CMK (cell line): ENCODE measurements at regions not wholly inside any gene's neighbourhood (a gene's known extent, or its start where the extent isn't known, plus 50 kb on each side); places are given as distances from the start of the nearest gene placed in this dataset.
"Not testable (repeated sequence)": the region's sequence is repeated elsewhere in the genome, so short reads cannot be mapped to it uniquely, and the experiment has no call there.

Experiments used
- DNase-seq: peaks from one replicate; pipeline ENCODE4 v3.0.0-alpha.2; 2010; ENCODE audit warnings: low read depth

DNA sequence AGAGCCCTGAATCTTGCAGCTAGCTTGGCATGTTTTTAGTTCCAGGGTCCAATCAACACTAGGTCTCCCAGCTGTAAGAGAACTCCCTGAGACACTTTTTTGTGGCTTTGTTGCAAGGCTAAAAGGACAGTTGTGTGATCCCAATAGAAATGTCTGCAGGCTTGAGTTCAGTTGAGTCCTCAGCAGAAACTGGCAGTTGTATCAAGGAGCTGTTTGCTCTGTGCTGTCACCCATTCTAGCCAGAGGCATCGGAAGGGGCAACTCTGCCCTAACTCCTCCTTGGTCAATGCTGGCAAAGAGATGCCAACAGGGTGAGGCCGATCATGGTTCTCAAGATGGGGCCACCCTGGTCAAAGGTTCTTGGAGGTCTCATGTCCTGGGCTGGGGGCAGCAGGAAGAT is 224.1 kb downstream of the BUB3 start:
- no peak for DNase-seq

DNA sequence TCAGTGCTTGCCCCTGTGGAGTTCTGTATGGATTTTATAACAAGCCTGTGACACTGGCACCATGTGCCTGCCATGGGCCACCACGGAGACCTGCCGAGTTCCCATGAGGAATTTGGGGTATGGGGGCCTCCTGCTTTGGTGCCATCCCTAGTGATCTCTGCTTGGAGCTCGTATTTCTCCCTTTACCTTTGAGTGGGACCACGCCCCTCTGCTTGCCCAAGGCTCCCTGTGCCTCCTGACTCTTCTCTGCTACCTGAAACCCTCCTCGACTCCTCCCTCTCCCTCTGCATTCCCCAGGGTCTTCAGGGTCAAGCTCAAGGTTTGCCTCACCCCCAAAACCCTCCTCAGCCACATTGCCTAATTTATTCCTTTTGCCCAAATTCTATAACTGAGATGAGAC is 225.0 kb downstream of the BUB3 start:
- no peak for DNase-seq

DNA sequence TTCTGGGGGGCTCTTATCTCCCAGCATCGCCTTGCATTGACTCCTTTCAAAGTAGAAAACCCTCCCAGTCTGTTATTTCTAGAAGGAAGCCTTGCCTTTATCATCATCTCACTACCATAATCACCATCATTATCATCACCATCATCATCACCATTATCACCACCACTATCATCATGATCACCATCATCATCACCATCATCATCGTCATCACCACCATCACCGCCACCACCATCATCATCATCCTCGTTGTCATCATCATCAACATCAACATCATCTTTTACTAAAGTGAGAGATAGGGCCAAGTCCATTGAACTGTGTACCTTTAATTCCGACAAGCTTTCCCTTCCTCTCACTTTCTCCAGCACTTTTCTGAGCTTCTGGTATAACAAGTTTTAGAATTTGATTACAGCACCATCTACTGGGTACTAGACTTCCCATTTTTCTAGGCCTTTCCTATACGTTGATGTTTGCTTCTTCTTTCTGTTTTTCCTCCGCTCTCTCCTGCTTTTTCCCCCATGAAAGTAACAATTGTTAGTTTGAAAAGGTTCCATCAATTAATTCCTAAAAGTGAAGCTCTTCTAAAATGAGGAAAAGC is 226.4 kb downstream of the BUB3 start:
- no peak for DNase-seq

DNA sequence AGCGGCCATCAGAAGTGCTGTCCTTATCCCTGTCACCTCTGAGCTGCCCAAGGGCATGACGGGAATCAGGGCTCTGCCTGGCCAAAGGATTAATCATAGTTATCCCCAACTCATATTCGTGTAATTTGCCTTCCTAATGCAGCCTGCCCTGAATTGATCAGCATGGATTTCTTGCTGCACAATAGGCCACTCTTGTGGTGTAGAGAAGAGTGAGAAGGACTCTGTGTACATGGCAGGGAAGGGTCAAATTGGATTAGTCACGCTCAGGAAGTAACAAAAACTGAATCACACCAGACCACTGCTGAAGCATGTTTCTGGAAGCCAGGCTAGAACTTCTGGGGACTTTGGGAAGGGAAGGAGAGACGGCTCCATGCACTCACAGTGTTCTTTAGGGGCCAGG is 227.0 kb downstream of the BUB3 start:
- DNase-seq: no peak

DNA sequence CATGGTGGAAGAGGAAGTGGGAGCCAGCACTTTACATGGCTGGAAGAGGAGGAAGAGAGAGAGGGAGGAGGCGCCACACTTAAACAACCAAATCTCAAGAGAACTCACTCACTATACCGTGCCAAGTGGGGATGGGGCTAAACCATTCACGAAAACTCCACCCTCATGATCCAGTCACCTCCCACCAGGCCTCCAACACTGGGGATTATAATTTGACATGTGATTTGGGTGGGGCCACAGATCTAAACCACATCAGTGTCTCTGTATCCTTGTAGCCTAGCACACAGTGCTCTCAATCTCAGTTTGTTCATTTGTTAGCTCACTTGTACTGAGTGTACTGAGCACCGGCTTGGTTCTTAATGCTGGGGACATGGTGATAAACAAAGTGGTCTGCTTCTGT is 228.3 kb downstream of the BUB3 start:
- DNase-seq: no peak

DNA sequence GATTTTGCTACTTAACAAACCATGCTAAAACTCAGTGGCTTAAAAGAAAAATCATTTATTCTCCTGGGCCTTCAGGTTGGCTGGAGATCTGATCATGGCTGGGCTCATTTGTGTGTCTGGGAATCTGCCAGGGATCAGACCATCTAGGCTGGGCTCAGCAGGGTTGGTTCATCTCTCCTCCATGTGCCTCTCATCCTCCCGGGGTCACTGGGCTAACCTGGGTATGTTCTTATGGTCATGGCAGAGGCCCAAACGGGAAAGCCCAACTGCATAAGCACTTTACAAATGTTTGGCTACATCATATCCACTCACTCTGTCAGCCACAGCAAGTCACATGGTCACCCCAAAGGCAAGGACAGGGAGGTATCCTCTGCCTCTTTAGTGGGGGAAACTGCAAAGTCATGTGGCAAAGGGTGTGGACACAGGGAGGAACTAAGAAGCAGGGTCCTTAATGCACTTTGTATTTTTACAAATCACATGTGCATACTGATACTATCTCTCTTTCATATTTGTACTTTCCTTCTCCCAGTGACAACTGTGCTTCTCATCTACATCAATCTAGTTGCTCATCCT is 231.4 kb downstream of the BUB3 start:
- DNase-seq: no peak

DNA sequence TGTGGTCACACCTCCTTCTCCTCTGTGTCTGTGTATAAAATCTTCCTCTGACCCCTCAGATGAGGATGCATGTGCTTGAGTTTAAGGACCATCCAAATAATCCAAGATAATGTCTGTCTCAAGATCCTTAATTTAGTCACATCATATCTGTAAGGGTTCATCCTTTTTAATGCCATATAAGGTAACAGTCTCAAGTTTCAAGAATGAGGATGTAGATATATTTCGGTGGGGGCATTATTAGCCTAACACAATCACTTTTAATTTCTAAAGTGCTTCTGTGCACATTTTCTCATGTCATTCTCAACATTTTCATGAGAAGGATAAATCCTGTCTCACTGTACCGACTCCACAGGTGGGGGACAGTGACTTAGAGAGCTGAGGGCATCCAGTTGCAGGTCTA is 235.3 kb downstream of the BUB3 start:
- no peak for DNase-seq

DNA sequence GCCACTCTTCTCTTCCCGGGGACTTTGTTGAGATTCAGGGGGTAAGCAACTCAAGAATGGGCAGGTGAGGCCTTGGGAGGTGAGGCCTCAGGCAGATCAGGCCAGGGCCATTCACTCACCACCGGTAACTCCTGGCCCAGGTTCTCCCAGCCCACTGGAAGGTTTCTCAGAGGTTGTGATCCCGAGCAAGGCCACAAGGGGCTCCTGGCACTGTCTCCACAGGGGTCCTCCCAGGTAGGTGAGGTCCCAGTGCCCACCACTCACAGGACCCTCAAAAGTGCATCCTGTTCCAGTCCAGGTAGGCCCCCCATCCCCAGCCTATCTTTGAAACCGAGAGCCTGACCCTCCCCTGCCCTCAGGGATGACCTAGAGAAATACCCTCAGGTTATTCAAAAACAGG is 236.1 kb downstream of the BUB3 start:
- no peak for DNase-seq

DNA sequence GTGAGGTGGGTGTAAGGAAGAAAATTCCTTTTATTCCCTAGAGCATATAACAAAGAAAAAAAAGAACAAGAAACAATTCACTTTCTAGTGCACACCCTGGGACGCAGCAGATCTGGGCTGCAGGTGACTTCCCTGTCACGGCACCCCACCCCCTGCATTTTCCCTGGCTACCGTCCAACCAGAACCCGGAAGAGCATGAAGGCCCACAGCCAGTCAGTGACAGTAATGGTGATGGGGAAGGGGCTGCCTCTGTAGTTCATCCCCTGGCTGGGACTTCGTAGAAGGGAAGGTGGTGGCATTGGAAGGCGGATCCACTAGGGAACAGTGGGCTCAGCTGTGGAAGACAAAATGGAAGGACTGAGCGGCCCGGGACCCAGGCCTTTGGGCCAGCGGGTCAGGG is 236.7 kb downstream of the BUB3 start:
- no peak for DNase-seq

DNA sequence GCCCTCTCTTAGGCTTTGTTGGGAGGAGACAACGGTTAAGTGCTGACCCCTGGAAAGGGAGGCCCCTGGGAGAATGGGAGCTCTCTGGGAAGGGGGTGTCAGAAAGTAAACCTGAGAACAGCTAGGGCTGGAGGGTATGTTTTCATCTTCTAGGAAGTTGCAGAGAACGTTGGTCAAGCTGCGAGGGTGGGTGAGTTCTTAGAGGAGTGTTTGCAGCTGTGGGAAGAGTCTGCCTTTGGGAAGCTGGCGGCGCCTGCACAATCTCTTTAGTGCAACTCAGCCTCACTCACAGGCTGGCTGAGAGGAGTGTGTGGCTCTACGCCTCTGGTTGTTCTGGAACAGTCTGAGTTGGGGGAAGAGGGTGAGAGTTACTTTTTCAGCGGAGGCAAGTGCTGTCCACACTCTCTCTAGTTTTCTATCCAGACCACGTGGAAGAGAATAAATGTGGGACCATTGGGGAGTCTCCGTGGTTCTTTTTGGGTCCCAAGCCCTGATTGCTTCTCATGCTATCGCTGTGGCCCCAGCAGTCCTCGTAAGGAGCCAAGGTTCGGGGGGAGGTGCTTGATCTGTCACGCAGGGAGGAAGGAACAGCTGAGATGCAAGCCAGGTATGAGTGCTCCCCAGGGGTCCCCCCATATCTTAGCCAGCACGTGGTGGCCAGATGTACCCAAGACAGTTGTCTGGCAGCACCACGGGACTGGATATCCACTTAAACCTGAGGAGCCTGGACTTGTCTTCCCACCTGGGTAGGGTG is 237.2 kb downstream of the BUB3 start:
- no peak for DNase-seq

DNA sequence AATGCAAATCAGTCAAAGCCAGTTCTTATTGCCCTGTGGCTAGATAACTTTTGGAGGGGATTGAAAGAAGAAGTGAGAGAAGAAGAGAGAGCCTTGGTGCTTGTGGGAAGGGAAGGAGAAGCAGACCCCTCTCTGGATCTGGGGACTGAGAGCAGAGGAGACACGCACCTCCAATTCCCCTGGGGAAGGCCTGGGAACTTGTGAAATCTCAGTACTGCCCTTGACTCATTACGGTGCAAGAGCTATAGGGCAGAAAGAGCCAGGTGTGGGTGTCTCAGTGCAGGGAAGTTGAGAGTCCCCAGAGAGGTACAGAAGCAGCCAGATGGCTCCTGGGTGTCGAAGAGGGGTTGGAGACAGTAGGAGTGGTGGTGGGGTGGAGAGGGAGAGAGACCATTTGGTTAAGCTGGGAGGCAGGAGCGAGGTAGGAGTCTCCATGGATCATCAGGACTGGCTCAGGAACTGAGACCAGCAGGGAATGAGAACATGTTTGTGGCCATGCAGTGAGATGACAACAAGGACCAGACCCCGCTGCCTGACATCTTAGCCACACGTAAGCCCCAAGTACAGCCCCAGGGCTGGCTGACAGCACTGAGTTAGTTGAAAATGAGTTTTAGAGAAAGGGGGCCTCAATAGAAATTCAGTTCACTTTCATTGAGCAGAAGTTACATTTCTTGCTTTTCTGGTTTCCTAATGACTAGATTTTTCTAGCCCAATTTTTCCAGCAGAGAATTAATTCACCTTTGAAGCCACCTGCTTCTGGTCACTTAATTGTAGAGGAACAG is 238.2 kb downstream of the BUB3 start:
- no peak for DNase-seq

DNA sequence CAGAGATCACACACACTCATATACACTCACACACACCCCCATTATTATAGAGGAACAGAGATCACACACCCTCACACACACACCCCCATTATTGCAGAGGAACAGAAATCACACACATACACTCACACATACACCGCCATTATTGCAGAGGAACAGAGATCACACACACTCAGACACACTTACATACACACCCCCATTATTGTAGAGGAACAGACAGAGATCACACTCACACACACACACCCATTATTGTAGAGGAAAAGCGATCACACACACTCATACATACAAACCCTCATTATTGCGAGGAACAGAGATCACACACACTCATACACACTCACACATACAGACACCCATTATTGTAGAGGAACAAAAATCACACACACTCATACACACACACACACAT is 239.0 kb downstream of the BUB3 start:
- DNase-seq: no peak

DNA sequence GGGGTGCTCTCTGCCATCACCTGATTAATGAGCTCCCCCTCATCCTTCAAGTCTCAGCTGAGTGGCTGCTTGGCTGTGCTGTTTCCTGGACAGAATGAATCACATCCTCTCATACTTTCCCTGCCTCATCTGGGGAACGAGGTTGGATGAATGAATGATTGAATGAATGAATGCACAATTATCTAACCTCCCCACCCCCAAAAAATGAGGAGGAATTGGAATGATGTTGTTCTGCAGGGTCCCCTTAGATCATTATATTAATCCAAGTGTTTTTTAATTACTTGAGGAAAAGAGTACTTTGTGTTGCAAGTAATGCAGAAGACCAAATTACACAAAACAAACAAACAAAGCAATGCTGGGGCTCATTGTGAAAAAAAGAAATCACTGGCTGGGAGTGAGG is 240.2 kb downstream of the BUB3 start:
- no peak for DNase-seq

DNA sequence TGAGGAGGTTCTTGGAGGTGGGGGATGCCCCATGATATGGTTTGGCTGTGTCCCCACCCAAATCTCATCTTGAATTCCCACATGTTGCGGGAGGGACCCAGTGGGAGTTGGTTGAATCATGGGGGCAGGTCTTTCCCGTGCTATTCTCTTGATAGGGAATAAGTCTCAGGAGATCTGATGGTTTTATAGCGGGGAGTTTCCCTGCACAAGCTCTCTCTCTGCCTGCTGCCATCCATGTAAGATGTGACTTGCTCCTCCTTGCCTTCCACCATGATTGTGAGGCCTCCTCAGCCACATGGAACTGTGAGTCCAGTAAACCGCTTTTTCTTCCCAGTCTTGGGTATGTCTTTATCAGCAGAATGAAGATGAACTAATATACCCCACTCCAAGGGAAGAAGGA is 241.0 kb downstream of the BUB3 start:
- DNase-seq: not testable (repeated sequence)

DNA sequence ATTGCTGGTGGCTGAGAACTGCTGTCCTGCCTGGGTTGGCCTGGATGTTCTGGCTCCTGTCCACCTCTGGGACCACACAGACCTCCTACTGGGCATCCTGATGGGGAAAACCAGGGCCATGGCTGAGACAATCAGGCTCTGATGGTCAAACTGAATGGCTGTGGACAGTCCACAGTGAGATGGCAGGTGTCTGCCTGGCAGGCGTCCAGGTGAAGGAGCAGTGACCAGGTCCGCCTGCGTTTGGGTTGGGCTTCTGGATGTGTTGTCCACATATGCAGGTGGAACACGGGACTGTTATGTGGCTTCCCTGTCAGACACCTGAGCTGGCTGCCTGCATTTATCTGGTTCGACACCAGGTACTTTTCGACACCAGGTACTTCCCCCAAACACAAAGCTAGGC is 241.7 kb downstream of the BUB3 start:
- DNase-seq: no peak

DNA sequence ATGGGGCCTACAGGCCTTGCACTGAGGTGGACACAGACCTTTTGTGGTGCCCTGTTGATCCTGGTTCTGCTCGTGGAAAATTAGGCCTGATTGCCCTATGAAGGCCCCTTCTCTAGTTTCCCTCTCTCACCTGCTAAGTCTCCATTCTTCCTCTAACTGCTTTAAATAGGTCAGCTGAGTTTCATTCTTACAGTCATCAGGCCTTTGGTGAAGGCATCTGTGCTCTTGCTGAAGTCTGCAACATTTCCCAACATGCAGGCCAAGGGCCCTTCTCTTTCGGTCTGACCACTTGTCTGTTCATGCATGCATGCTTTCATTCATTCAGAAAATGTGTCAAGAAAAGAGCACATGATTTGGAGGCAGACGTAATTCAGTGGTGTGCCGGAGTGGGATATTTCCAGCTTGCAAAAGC is 244.0 kb downstream of the BUB3 start:
- DNase-seq: no peak

DNA sequence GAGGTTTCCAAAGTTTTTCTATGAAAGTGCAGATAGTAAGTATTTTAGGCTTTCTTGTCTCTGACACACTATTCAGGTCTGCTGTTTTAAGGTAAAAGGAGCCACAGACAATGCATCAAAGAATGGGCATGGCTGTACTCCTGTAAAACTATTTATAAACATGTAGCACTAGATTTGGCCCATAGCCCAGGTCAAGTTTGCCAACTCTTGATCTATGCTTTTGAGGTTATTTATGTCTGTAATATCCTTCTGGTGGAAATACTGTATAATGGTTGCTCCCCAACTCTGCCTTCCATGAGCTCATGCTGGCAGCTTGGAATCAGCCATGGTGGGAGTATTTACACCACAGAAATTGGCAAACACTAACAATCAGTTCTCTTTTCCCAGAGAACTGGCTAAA is 244.6 kb downstream of the BUB3 start:
- no peak for DNase-seq

DNA sequence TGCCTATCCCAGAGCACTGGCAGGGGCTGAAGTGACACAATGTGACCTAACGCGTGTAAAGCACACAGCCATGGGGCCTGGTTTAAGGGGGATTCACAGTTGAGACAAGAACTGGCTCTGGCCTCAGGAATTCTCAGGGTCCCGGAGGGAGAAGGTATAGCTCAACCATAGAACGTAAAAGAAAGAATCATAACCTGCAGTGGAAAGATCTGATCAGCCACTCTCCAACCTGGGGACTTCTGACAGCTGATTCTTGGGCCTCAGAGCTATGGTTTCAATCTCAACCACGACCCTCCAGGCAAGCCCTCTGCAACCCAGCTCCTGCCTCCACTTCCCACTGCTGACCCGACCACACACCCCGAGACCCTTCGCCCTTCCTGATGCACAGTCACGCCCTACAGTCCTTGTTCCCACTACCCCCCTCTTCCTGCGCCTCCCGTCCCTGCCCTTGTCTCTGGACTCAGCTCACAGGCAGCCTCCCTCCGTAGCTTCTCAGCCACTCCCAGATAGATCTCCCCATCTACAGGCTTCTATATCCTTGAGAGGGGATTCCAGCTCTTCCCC is 245.2 kb downstream of the BUB3 start:
- no peak for DNase-seq

DNA sequence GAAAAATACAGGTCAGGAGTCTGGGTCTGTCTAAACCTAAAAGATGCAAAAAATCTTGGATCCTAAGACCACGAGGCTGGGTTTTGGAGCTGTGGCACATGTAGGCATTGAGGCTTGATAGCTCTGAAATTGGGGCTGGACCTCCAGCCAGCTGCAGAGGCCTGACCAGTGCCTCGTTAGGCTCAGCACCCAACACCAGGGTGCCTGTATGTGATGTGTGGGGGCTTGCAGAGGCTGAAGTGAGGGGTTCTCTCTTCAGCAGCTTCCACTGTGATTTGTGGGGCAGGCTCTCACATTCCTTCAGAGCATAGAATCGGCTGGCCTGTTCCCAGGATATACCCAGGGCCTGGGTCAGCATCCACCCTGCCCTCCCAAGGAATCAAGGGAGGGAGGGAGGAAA is 247.8 kb downstream of the BUB3 start:
- no peak for DNase-seq

DNA sequence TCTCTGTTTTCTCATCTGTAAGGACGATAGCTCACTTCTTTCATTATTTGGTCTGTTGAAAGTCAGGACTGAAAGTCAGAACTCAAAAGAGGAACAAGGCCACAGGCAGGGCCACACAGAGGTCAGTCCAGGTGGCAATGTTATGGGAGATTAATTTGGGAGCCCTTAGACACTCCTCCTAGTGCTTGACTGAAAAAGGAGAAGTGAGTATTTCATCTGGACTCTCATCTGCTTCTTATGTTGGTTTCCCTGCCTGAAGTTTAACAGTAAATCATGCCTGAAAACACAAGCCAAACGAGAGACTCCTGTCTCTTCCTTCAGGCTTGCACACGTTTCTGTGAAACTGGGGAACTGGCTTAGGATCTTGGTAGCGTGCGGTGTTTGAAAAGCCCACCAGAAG is 248.5 kb downstream of the BUB3 start:
- no peak for DNase-seq

DNA sequence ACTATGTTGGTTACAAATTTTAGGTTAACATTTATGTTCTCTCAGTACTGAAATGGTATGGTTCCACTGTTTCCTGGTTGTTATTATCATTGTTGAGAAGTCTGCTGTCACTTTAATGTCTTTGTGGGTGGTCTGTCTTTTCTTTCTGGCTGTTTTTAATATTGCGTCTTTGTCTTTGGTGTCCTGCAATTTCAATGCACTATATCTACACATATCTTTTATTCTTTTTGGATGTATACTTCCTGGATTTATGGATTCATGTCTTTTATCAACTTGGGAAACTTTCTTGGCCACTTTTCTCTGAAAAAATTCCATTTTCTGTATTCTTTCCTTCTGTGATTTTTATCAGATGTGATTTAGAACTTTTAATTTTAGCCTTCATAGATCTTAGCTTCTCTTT is 250.2 kb downstream of the BUB3 start:
- DNase-seq: no peak

DNA sequence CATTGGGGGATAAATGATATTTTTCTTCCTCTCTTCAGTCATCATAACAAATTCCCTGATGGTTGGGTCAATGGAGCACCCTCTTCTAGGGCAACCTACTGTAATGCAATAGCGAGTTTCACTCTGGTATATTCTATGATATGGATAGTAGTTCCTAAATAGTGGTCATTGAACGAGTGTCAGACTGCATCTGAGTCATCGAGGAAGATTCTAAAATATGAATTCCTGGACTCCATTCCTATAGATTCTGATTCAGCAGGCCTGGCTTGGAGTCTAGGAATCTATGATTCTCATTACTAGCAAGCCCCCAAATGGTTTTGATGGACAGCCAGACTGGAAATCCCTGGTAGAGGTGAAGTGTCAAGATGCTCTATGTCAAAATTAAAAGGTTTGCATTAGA is 254.5 kb downstream of the BUB3 start:
- no peak for DNase-seq

DNA sequence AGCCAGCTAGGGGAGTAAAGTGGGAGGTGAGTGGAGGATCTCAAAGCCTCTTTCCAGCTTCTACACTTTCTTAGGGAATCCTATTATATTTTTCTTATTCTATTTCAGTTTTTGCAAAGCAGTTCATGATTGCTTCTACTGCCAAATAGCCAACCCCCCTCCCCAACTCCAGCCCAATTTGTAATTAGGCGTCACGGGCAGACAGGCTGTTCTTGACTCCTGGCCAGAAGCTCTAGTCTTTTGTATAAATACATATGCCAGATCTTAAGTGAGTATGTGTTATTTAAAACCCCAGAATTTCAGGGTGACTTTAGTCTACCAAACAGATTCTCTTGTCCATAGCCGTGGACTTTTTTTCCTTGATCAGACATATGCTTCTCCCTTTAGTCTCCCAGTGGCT is 255.2 kb downstream of the BUB3 start:
- no peak for DNase-seq
